Trophoblast cell (in vitro differentiated cells and primary cell): ENCODE measurements at regions not wholly inside any gene's neighbourhood (a gene's known extent, or its start where the extent isn't known, plus 50 kb on each side); places are given as distances from the start of the nearest gene placed in this dataset.

Experiments used
- DNase-seq, 2 donors: peaks; one replicate each; pipeline ENCODE4 v3.0.0-alpha.2; 2016
- H2AFZ ChIP-seq: 2 replicates; pipeline ENCODE4 v1.6.1; 2013; ENCODE audit warnings: low read length, moderate library complexity, mild to moderate bottlenecking; ENCODE audit not compliant: insufficient read depth, poor library complexity
- H2AK5ac ChIP-seq: 2 replicates; pipeline ENCODE4 v1.6.1; 2013; ENCODE audit warnings: mild to moderate bottlenecking, low read length
- H2BK120ac ChIP-seq: 2 replicates; pipeline ENCODE4 v1.6.1; 2013; ENCODE audit warnings: low read length, mild to moderate bottlenecking, moderate library complexity; ENCODE audit not compliant: insufficient read depth, poor library complexity
- H2BK12ac ChIP-seq: 2 replicates; pipeline ENCODE4 v1.6.1; 2013; ENCODE audit warnings: mild to moderate bottlenecking, low read length, moderate library complexity
- H2BK5ac ChIP-seq: 2 replicates; pipeline ENCODE4 v1.6.1; 2013; ENCODE audit warnings: low read length, low read depth, moderate library complexity, mild to moderate bottlenecking; ENCODE audit not compliant: poor library complexity
- H3K14ac ChIP-seq: 2 replicates; pipeline ENCODE4 v1.6.1; 2013; ENCODE audit warnings: mild to moderate bottlenecking, low read length
- H3K18ac ChIP-seq: 2 replicates; pipeline ENCODE4 v1.6.1; 2013; ENCODE audit warnings: mild to moderate bottlenecking, low read length
- H3K23ac ChIP-seq: 2 replicates; pipeline ENCODE4 v1.6.1; 2013; ENCODE audit warnings: low read length
- H3K27ac ChIP-seq: 2 replicates; pipeline ENCODE4 v1.5.1; 2013; ENCODE audit warnings: low read depth, mild to moderate bottlenecking, inconsistent platforms, low read length, moderate library complexity
- H3K27me3 ChIP-seq: 2 replicates; pipeline ENCODE4 v1.6.1; 2013; ENCODE audit warnings: inconsistent platforms, mild to moderate bottlenecking, low read length, moderate library complexity; ENCODE audit not compliant: insufficient read depth
- H3K36me3 ChIP-seq, 2 experiments: 1 replicate in 1 of 2; 2 replicates in 1 of 2; pipeline ENCODE4 v1.6.1; 2013; ENCODE audit warnings: low read length in 2 of 2, mild to moderate bottlenecking in 2 of 2, moderate library complexity in 1 of 2; ENCODE audit not compliant: insufficient read depth in 2 of 2, control insufficient read depth in 1 of 2
- H3K4ac ChIP-seq: 2 replicates; pipeline ENCODE4 v1.6.1; 2013; ENCODE audit warnings: low read depth, mild to moderate bottlenecking, low read length, moderate library complexity
- H3K4me1 ChIP-seq, 2 experiments: 1 replicate in 1 of 2; 2 replicates in 1 of 2; pipeline ENCODE4 v1.6.1; 2013; ENCODE audit warnings: low read length in 2 of 2, mild to moderate bottlenecking in 2 of 2, moderate library complexity in 1 of 2; ENCODE audit not compliant: insufficient read depth in 2 of 2, control insufficient read depth in 1 of 2
- H3K4me2 ChIP-seq: 2 replicates; pipeline ENCODE4 v1.6.1; 2013; ENCODE audit warnings: inconsistent platforms, mild to moderate bottlenecking, low read length, moderate library complexity
- H3K4me3 ChIP-seq: 2 replicates; pipeline ENCODE4 v1.5.1; 2013; ENCODE audit warnings: mild to moderate bottlenecking, low read depth, low read length, inconsistent platforms
- H3K79me1 ChIP-seq: one replicate; pipeline ENCODE4 v1.6.1; 2013; ENCODE audit warnings: low read length
- H3K79me2 ChIP-seq: 2 replicates; pipeline ENCODE4 v1.6.1; 2013; ENCODE audit warnings: low read length, mild to moderate bottlenecking; ENCODE audit not compliant: control insufficient read depth, insufficient read depth, poor library complexity
- H3K9ac ChIP-seq: 2 replicates; pipeline ENCODE4 v1.6.1; 2013; ENCODE audit warnings: mild to moderate bottlenecking, low read length
- H3K9me3 ChIP-seq: 2 replicates; pipeline ENCODE4 v1.6.1; 2013; ENCODE audit warnings: low read depth, mild to moderate bottlenecking, control low read depth, inconsistent platforms, low read length; ENCODE audit not compliant: insufficient read depth
- H4K12ac ChIP-seq: 2 replicates; pipeline ENCODE4 v1.6.1; 2013; ENCODE audit warnings: low read depth, mild to moderate bottlenecking, low read length, moderate library complexity
- H4K8ac ChIP-seq: 2 replicates; pipeline ENCODE4 v1.6.1; 2013; ENCODE audit warnings: low read depth, mild to moderate bottlenecking, low read length, moderate library complexity
- H4K91ac ChIP-seq: one replicate; pipeline ENCODE4 v1.6.1; 2013; ENCODE audit warnings: low read depth, mild to moderate bottlenecking, low read length, moderate library complexity
- WGBS: extraction: QIAGEN DNeasy Blood & Tissue Kit; methylation state at CpG from one replicate; pipeline ENCODE4 v1.1.7; 2013; ENCODE audit warnings: missing lambda C conversion rate; ENCODE audit not compliant: insufficient read length, insufficient coverage; ENCODE audit errors: extremely low coverage; 5-methylcytosine and 5-hydroxymethylcytosine counted together

DNA sequence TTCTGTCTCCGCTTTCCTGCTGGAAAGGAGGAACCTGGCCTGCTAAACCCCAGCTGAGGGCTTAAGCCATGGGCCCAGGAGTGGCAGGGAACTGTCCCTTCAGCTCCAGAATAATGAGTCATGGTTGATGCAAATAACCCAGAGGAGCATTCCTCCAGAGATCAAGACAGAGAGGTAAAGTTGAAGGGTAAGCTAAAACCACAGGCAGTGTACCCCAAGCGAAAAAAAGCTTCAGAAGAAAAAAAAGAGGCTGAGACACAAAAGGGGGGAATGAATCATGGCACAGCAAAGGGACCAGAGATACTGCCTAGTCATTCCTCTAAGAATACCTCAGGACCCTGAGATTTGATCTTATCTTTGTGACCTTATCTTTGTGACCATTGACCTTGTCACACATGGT, 199.5 kb upstream of the TAS2R1 start:
- no peak overlapping the region for H3K4me3 ChIP-seq
- no peak overlapping the region for H4K8ac ChIP-seq
- H3K79me2 ChIP-seq, result no peaks in the 10 kb centered on the region
- peaks cover 7 to 12% of the 10 kb centered on the region in 2 experiments for H3K4me1 ChIP-seq
- H4K12ac ChIP-seq, result no peak overlapping the region
- no peak overlapping the region for H2BK120ac ChIP-seq
- WGBS, result no CpG with 5 or more reads among the region's 2 CpGs
- H2BK5ac ChIP-seq, result peak overlapping the region; percentile 35
- H3K79me1 ChIP-seq, result peaks cover 17% of the 10 kb centered on the region
- H3K4me2 ChIP-seq, result no peak overlapping the region
- H3K18ac ChIP-seq, result no peak overlapping the region
- H3K14ac ChIP-seq, result no peak overlapping the region
- H3K27me3 ChIP-seq, result no peaks in the 10 kb centered on the region
- H3K9me3 ChIP-seq, result no peaks in the 10 kb centered on the region
- H2AFZ ChIP-seq, result no peak overlapping the region
- peak overlapping the region; percentile 8 for H3K27ac ChIP-seq
- no peak overlapping the region for H3K4ac ChIP-seq
- peak in 1 of 2 donors; percentile 12 for DNase-seq
- H2BK12ac ChIP-seq, result no peak overlapping the region
- no peaks in the 10 kb centered on the region for H3K36me3 ChIP-seq
- no peak overlapping the region for H3K23ac ChIP-seq
- H2AK5ac ChIP-seq, result no peak overlapping the region
- no peak overlapping the region for H4K91ac ChIP-seq
- no peak overlapping the region for H3K9ac ChIP-seq

- H4K8ac ChIP-seq, result no peak overlapping the region
- H3K14ac ChIP-seq, result no peak overlapping the region
- no peak overlapping the region for H3K4ac ChIP-seq
- no peak overlapping the region for H3K9ac ChIP-seq
- no CpG with 5 or more reads among the region's 4 CpGs for WGBS
- H3K79me1 ChIP-seq, result peaks cover 1% of the 10 kb centered on the region
- peak overlapping the region; percentile 29 for H4K91ac ChIP-seq
- H2BK5ac ChIP-seq, result no peak overlapping the region
- H3K18ac ChIP-seq, result no peak overlapping the region
- no peaks in the 10 kb centered on the region for H3K9me3 ChIP-seq
- H3K27ac ChIP-seq, result no peak overlapping the region
- no peak overlapping the region for H4K12ac ChIP-seq
- no peaks in the 10 kb centered on the region for H3K27me3 ChIP-seq
- H2BK12ac ChIP-seq, result peak overlapping the region; percentile 86
- H3K23ac ChIP-seq, result no peak overlapping the region
- H3K36me3 ChIP-seq, result no peaks in the 10 kb centered on the region
- H3K4me1 ChIP-seq, result peaks cover 2% of the 10 kb centered on the region in 2 experiments
- no peaks in the 10 kb centered on the region for H3K79me2 ChIP-seq
- H2AK5ac ChIP-seq, result no peak overlapping the region
- no peak overlapping the region for H2AFZ ChIP-seq
- H3K4me2 ChIP-seq, result no peak overlapping the region
- no peak for DNase-seq
- peak overlapping the region; percentile 48 for H2BK120ac ChIP-seq
- H3K4me3 ChIP-seq, result no peak overlapping the region
These were observed 190.7 kb upstream of the TAS2R1 start for GRCh38 chr5:9820691-9821449.

DNA sequence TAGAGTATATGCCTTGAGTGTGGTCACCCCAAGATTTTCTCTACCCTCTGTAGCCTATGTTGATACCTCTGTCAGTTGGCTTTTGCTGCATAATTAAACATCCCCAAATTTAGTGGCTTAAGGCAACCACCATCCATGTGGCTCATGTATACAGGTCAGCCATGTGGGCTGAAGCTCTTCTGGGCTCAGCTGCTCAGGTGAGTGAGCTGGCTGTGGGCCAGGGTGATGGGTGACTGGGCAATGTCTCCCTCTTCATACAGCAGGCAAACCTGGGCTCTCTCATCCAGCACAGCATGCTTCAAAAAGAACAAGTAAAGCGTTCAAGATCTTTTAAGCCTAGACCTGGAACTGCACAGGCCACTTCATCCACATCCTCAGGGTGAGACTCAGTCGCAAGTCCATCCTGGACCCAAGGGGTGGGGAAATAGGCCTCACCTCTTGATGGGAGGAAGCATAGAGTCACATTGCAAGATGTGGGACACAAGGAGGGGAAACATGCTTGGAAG, 188.2 kb upstream of the TAS2R1 start:
- Histone ChIP-seq H2BK5ac (no peak overlapping the region), H3K4ac (no peak overlapping the region), H3K9ac (no peak overlapping the region), H3K9me3 (no peaks in the 10 kb centered on the region), H4K91ac (no peak overlapping the region), H4K8ac (no peak overlapping the region), H4K12ac (no peak overlapping the region), H3K14ac (no peak overlapping the region), H3K79me1 (peaks cover 1% of the 10 kb centered on the region), H2BK120ac (no peak overlapping the region), H3K79me2 (no peaks in the 10 kb centered on the region), H3K23ac (no peak overlapping the region), H2AFZ (no peak overlapping the region), H3K4me2 (no peak overlapping the region), H3K27me3 (no peaks in the 10 kb centered on the region), H3K36me3 (no peaks in the 10 kb centered on the region), H3K27ac (no peak overlapping the region), H3K4me1 (peaks cover 2% of the 10 kb centered on the region in 2 experiments), H2BK12ac (peak overlapping the region; percentile 69), H3K4me3 (no peak overlapping the region), H3K18ac (no peak overlapping the region), H2AK5ac (no peak overlapping the region)
- no peak for DNase-seq
- WGBS, result no CpG with 5 or more reads among the region's 2 CpGs

DNA sequence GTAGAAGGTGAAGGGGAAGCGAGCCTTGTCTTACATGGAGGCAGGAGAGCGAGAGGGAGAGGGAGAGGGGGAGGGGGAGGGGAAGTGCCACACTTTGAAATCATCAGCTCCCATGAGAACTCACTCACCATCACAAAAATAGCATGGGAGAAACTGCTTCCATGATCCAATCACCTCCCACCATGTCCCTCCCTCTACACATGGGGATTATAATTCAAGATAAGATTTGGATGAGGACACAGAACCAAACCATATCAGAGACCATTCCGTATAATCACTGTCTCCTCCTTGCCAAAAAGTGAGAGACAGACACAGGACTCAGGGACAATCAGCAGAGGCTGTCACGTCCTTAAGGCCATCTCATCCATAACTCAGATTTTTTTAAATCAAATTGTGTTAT, 187.7 kb upstream of the TAS2R1 start:
- peaks cover 2% of the 10 kb centered on the region in 2 experiments for H3K4me1 ChIP-seq
- H2BK5ac ChIP-seq, result no peak overlapping the region
- no peak overlapping the region for H3K9ac ChIP-seq
- H3K36me3 ChIP-seq, result no peaks in the 10 kb centered on the region
- H3K18ac ChIP-seq, result no peak overlapping the region
- no peak overlapping the region for H3K14ac ChIP-seq
- no peak overlapping the region for H4K12ac ChIP-seq
- no peak overlapping the region for H3K23ac ChIP-seq
- no peak overlapping the region for H4K8ac ChIP-seq
- H3K4ac ChIP-seq, result no peak overlapping the region
- H3K27me3 ChIP-seq, result no peaks in the 10 kb centered on the region
- DNase-seq, result no peak
- H3K27ac ChIP-seq, result no peak overlapping the region
- no peak overlapping the region for H2BK12ac ChIP-seq
- no peak overlapping the region for H4K91ac ChIP-seq
- H3K9me3 ChIP-seq, result no peaks in the 10 kb centered on the region
- no peak overlapping the region for H3K4me3 ChIP-seq
- no peak overlapping the region for H2AK5ac ChIP-seq
- no CpG with 5 or more reads among the region's 4 CpGs for WGBS
- H3K79me2 ChIP-seq, result no peaks in the 10 kb centered on the region
- H2AFZ ChIP-seq, result no peak overlapping the region
- H2BK120ac ChIP-seq, result no peak overlapping the region
- H3K4me2 ChIP-seq, result no peak overlapping the region
- H3K79me1 ChIP-seq, result no peaks in the 10 kb centered on the region
